H1 (cell line): ENCODE measurements at regions not wholly inside any gene's neighbourhood (a gene's known extent, or its start where the extent isn't known, plus 50 kb on each side); places are given as distances from the start of the nearest gene placed in this dataset.

Experiments used
- CTCF ChIA-PET: fragments of 300-600 bp; sonication (Branson Sonifier 250); formaldehyde crosslinking; loops from one replicate; lab custom pipeline; 2021; ENCODE audit not compliant: partially characterized antibody; lab: Charles Lee
- POLR2A ChIA-PET: fragments of 300-600 bp; sonication (Branson Sonifier 250); formaldehyde crosslinking; loops from one replicate; lab custom pipeline; 2021; ENCODE audit warnings: inconsistent platforms; ENCODE audit not compliant: partially characterized antibody; lab: Charles Lee
- DNase-seq, 2 experiments: peaks; one replicate each; pipeline versions ENCODE4 v3.0.0 to v3.0.0-alpha.2; 2010 to 2022; ENCODE audit warnings: low spot score in 2 of 2, low read depth in 1 of 2, mixed read lengths in 1 of 2
- FAIRE-seq: peaks from 2 replicates; lab custom pipeline; 2011; peaks lifted over from hg19 to GRCh38; lab: Jason Lieb, UNC
- H2AFZ ChIP-seq: 2 replicates; pipeline ENCODE4 v1.8.1; 2012; ENCODE audit warnings: low read length, inconsistent platforms
- H2AK5ac ChIP-seq: 2 replicates; pipeline ENCODE4 v1.6.1; 2013; ENCODE audit warnings: low read depth, low read length
- H2BK120ac ChIP-seq: replicated peaks from 2 replicates; pipeline ENCODE3; 2013; ENCODE audit warnings: low read depth, low read length, inconsistent platforms
- H2BK12ac ChIP-seq: 2 replicates; pipeline ENCODE4 v1.6.1; 2013; ENCODE audit warnings: low read depth, low read length
- H2BK15ac ChIP-seq: 2 replicates; pipeline ENCODE4 v1.6.1; 2013; ENCODE audit warnings: low read length
- H2BK20ac ChIP-seq: 2 replicates; pipeline ENCODE4 v1.6.1; 2013; ENCODE audit warnings: low read length
- H2BK5ac ChIP-seq: 2 replicates; pipeline ENCODE4 v1.6.1; 2013; ENCODE audit warnings: low read depth, low read length
- H3K14ac ChIP-seq: 2 replicates; pipeline ENCODE4 v1.6.1; 2013; ENCODE audit warnings: inconsistent platforms; ENCODE audit not compliant: insufficient read length
- H3K18ac ChIP-seq: 2 replicates; pipeline ENCODE4 v1.6.1; 2013; ENCODE audit warnings: low read length; ENCODE audit errors: extremely low read depth
- H3K23ac ChIP-seq: 2 replicates; pipeline ENCODE4 v1.6.1; 2013; ENCODE audit warnings: inconsistent platforms; ENCODE audit not compliant: insufficient read length
- H3K23me2 ChIP-seq: 2 replicates; pipeline ENCODE4 v1.6.1; 2013; ENCODE audit warnings: low read depth, low read length
- H3K27ac ChIP-seq: 2 replicates; pipeline ENCODE4 v1.6.1; 2011; ENCODE audit warnings: low read depth, low read length, inconsistent platforms
- H3K27me3 ChIP-seq, 4 experiments: replicated peaks in 1 of 4; 1 replicate in 1 of 4; 2 replicates in 3 of 4; pipeline versions ENCODE4 v1.6.1 to v1.8.1; 2011 to 2013; ENCODE audit warnings: low read length in 3 of 4, mild to moderate bottlenecking in 3 of 4, inconsistent platforms in 2 of 4, mixed read lengths in 2 of 4, moderate library complexity in 1 of 4; ENCODE audit not compliant: control insufficient read depth in 3 of 4, insufficient read depth in 3 of 4; ENCODE audit errors: extremely low read depth in 1 of 4
- H3K36me3 ChIP-seq, 4 experiments: 2 replicates each; pipeline versions ENCODE4 v1.6.1 to v1.8.1; 2011 to 2013; ENCODE audit warnings: mild to moderate bottlenecking in 4 of 4, low read length in 3 of 4, moderate library complexity in 2 of 4, control low read depth in 1 of 4, inconsistent platforms in 1 of 4; ENCODE audit not compliant: insufficient read depth in 4 of 4, control insufficient read depth in 2 of 4
- H3K4ac ChIP-seq: replicated peaks from 2 replicates; pipeline ENCODE3; 2013; ENCODE audit warnings: low read length, low read depth, mixed read lengths, inconsistent platforms; ENCODE audit not compliant: insufficient read length
- H3K4me1 ChIP-seq, 4 experiments: replicated peaks in 1 of 4; 1 replicate in 1 of 4; 2 replicates in 3 of 4; pipeline versions ENCODE4 v1.6.1 to v1.8.1; 2011 to 2013; ENCODE audit warnings: low read length in 3 of 4, inconsistent platforms in 2 of 4, mixed read lengths in 1 of 4; ENCODE audit not compliant: insufficient read depth in 4 of 4, control insufficient read depth in 3 of 4
- H3K4me2 ChIP-seq, 2 experiments: 2 replicates each; pipeline versions ENCODE4 v1.6.1 to v1.8.1; 2011 to 2013; ENCODE audit warnings: low read depth in 2 of 2, low read length in 2 of 2, control low read depth in 1 of 2, inconsistent platforms in 1 of 2, mild to moderate bottlenecking in 1 of 2; ENCODE audit not compliant: insufficient read depth in 1 of 2
- H3K4me3 ChIP-seq, 4 experiments: fragments of 200-600, 300-600 bp in 1 of 4; sonication (generic), shearing (Covaris generic), sonication (Bioruptor Twin) in 1 of 4; 2 replicates each; pipeline versions ENCODE4 v1.5.1 to v1.8.1; 2011 to 2016; ENCODE audit warnings: low read length in 4 of 4, low read depth in 3 of 4, control low read depth in 2 of 4, inconsistent platforms in 2 of 4, mild to moderate bottlenecking in 2 of 4, mixed read lengths in 1 of 4, moderate library complexity in 1 of 4; ENCODE audit not compliant: insufficient read depth in 2 of 4; ENCODE audit errors: extremely low read depth in 1 of 4
- H3K56ac ChIP-seq: replicated peaks from 2 replicates; pipeline ENCODE3; 2013; ENCODE audit warnings: low read depth, mild to moderate bottlenecking, mixed read lengths, low read length, inconsistent platforms; ENCODE audit not compliant: insufficient read length
- H3K79me1 ChIP-seq: 2 replicates; pipeline ENCODE4 v1.6.1; 2013; ENCODE audit warnings: low read depth, low read length, control low read depth
- H3K79me2 ChIP-seq, 2 experiments: 2 replicates each; pipeline versions ENCODE4 v1.6.1 to v1.8.1; 2012 to 2013; ENCODE audit warnings: low read length in 2 of 2, mild to moderate bottlenecking in 2 of 2, inconsistent platforms in 1 of 2; ENCODE audit not compliant: insufficient read depth in 2 of 2, control insufficient read depth in 1 of 2
- H3K9ac ChIP-seq, 4 experiments: replicated peaks in 1 of 4; 1 replicate in 1 of 4; 2 replicates in 3 of 4; pipeline versions ENCODE4 v1.6.1 to v1.8.1; 2011 to 2013; ENCODE audit warnings: low read depth in 3 of 4, low read length in 3 of 4, control low read depth in 2 of 4, mild to moderate bottlenecking in 2 of 4, moderate library complexity in 2 of 4, inconsistent platforms in 1 of 4; ENCODE audit errors: extremely low read depth in 1 of 4
- H3K9me3 ChIP-seq, 2 experiments: 2 replicates each; pipeline versions ENCODE4 v1.6.1 to v1.8.1; 2012 to 2013; ENCODE audit warnings: mild to moderate bottlenecking in 2 of 2, moderate library complexity in 2 of 2, control low read depth in 1 of 2, inconsistent platforms in 1 of 2, low read depth in 1 of 2, low read length in 1 of 2, mixed read lengths in 1 of 2; ENCODE audit not compliant: insufficient read depth in 2 of 2
- H4K20me1 ChIP-seq, 2 experiments: replicated peaks in 1 of 2; 2 replicates each; pipeline versions ENCODE3 to v1.8.1; 2011 to 2013; ENCODE audit warnings: inconsistent platforms in 2 of 2, low read length in 2 of 2, mild to moderate bottlenecking in 1 of 2; ENCODE audit not compliant: insufficient read depth in 2 of 2, control insufficient read depth in 1 of 2
- H4K5ac ChIP-seq: 2 replicates; pipeline ENCODE4 v1.6.1; 2013; ENCODE audit warnings: low read length, low read depth, mixed read lengths, inconsistent platforms; ENCODE audit not compliant: insufficient read length
- H4K8ac ChIP-seq: 2 replicates; pipeline ENCODE4 v1.8.0; 2013; ENCODE audit warnings: mild to moderate bottlenecking, moderate library complexity, low read length, inconsistent platforms; ENCODE audit not compliant: insufficient read depth; ENCODE audit errors: extremely low read depth
- H4K91ac ChIP-seq: replicated peaks from 2 replicates; pipeline ENCODE3; 2013; ENCODE audit warnings: low read length, mixed read lengths, inconsistent platforms; ENCODE audit not compliant: insufficient read length
- CBX8 ChIP-seq: fragments of 300-800, 300-1000 bp; sonication (generic); IDR thresholded peaks from 2 replicates; pipeline ENCODE4 v1.7.1; 2016; ENCODE audit warnings: low read depth, low read length, borderline replicate concordance
- HDAC2 ChIP-seq, 2 experiments: fragments of 300-600 bp in 1 of 2; sonication (generic) in 1 of 2; IDR thresholded peaks; 2 replicates each; pipeline ENCODE4 v1.6.1; 2011 to 2012; ENCODE audit warnings: low read depth in 2 of 2, low read length in 2 of 2, mild to moderate bottlenecking in 2 of 2, moderate library complexity in 2 of 2, borderline replicate concordance in 1 of 2, inconsistent platforms in 1 of 2
- JUND ChIP-seq: IDR thresholded peaks from 2 replicates; pipeline ENCODE4 v1.6.1; 2011; ENCODE audit warnings: mild to moderate bottlenecking, improper control_type of control experiment, low read length
- KDM5A ChIP-seq: fragments of 200-600 bp; IDR thresholded peaks from 2 replicates; pipeline ENCODE4 v1.7.1; 2012; ENCODE audit warnings: mild to moderate bottlenecking, low read length, inconsistent platforms, mixed read lengths
- MAFK ChIP-seq: IDR thresholded peaks from 2 replicates; pipeline ENCODE4 v1.6.1; 2012; ENCODE audit warnings: low read depth, mild to moderate bottlenecking, improper control_type of control experiment, low read length
- POLR2AphosphoS5 ChIP-seq: IDR thresholded peaks from 2 replicates; pipeline ENCODE4 v1.6.1; 2011; ENCODE audit warnings: low read depth, low read length
- POU5F1 ChIP-seq: IDR thresholded peaks from 2 replicates; pipeline ENCODE4 v1.6.1; 2011; ENCODE audit warnings: low read depth, mild to moderate bottlenecking, low read length, moderate library complexity
- RFX5 ChIP-seq: IDR thresholded peaks from 2 replicates; pipeline ENCODE4 v1.6.1; 2011; ENCODE audit warnings: low read depth, low read length, improper control_type of control experiment, borderline replicate concordance
- RXRA ChIP-seq: IDR thresholded peaks from 2 replicates; pipeline ENCODE4 v1.6.1; 2011; ENCODE audit warnings: low read depth, mild to moderate bottlenecking, low read length, moderate library complexity; ENCODE audit not compliant: insufficient read depth
- TBP ChIP-seq: IDR thresholded peaks from 2 replicates; pipeline ENCODE4 v1.6.1; 2011; ENCODE audit warnings: low read depth, low read length, improper control_type of control experiment
- ZNF274 ChIP-seq: IDR thresholded peaks from 2 replicates; pipeline ENCODE4 v1.7.0; 2012; ENCODE audit warnings: low read length, borderline replicate concordance; ENCODE audit errors: extremely low read depth
- WGBS, 2 experiments: shearing (Covaris generic) in 1 of 2; methylation state at CpG; one replicate each; pipeline versions ENCODE4 v1.1.6 to v1.1.7; 2013 to 2015; ENCODE audit warnings: low lambda C conversion rate in 2 of 2, mixed read lengths in 2 of 2, inconsistent platforms in 1 of 2, low coverage in 1 of 2, missing lambda C conversion rate in 1 of 2; ENCODE audit not compliant: insufficient replicate concordance in 2 of 2, insufficient coverage in 1 of 2, insufficient read length in 1 of 2; ENCODE audit errors: extremely low coverage in 1 of 2, missing lambda C conversion rate in 1 of 2; 5-methylcytosine and 5-hydroxymethylcytosine counted together

DNA sequence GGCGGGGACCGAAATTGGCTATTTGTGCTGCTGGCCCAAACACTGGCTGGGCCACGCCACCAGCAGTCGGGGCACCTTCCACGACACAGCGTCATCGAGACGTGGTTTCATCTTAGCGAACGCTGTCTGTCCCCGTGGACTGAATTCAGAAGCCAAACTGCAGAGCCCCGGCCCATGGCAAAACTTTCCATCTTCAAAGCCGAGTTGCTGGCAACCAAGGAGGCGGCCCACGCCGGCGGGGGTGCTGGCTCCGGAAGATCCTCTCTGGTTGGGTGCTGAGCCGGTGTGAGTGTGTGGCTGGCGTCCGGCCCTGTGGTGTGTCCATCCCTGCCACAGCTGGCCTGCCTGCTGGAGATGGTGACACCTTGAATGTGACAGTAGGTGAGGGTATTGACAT lies 96.6 kb upstream of the ADRA2C start:
- no peak overlapping the region for H3K23ac ChIP-seq
- ChIA-PET POLR2A (no interaction called here), CTCF (interaction anchor here (1.0 to 1.3 kb wide), 3 partner anchors 11 to 155 kb away, joined by 3 read pairs; no protein-coding TSS in a partner anchor)
- TF ChIP-seq MAFK = no peak
- no peak for TF ChIP-seq HDAC2 (IDR thresholded peaks at IDR 0.05; ENCODE audit: borderline replicate concordance in 1 of 2, low read depth in 2 of 2, low read length in 2 of 2)
- TF ChIP-seq JUND = no peak
- no peak for TF ChIP-seq ZNF274
- no peak for TF ChIP-seq RXRA
- TF ChIP-seq POLR2AphosphoS5 = no peak
- TF ChIP-seq RFX5 = no peak
- no peak for TF ChIP-seq KDM5A
- TF ChIP-seq POU5F1 = no peak
- no peak for TF ChIP-seq CBX8
- no peak for TF ChIP-seq TBP
- H3K79me2 ChIP-seq = no peaks in the 10 kb centered on the region
- H3K18ac ChIP-seq = no peak overlapping the region
- no peak overlapping the region for H3K4me3 ChIP-seq
- FAIRE-seq (no peak), DNase-seq (no peak)
- no peaks in the 10 kb centered on the region; a peak in 1 of 7 replicates for H3K4me1 ChIP-seq
- H3K36me3 ChIP-seq = no peaks in the 10 kb centered on the region
- H3K4me2 ChIP-seq = no peak overlapping the region
- no peak overlapping the region for H3K4ac ChIP-seq
- peaks cover 6% of the 10 kb centered on the region; the same call in 1 of the 2 replicates for H3K23me2 ChIP-seq
- H3K9ac ChIP-seq = no peak overlapping the region
- no peak overlapping the region for H2BK15ac ChIP-seq
- H2AK5ac ChIP-seq = no peak overlapping the region
- H3K27me3 ChIP-seq = no peaks in the 10 kb centered on the region; a peak in 2 of 7 replicates
- H3K27ac ChIP-seq = no peak overlapping the region
- H2BK20ac ChIP-seq = no peak overlapping the region
- H3K9me3 ChIP-seq = peaks cover 6% of the 10 kb centered on the region in 2 experiments; a peak in 2 of 4 replicates
- no peak overlapping the region for H4K5ac ChIP-seq
- no peak overlapping the region for H2BK120ac ChIP-seq
- no peak overlapping the region for H4K91ac ChIP-seq
- H2BK12ac ChIP-seq = no peak overlapping the region
- H2BK5ac ChIP-seq = no peak overlapping the region
- 88% methylated on average over 21 of the region's 21 CpGs; no CpG with 5 or more reads in 1 of the 2 experiments for WGBS, 2 experiments
- H3K79me1 ChIP-seq = no peaks in the 10 kb centered on the region
- H3K56ac ChIP-seq = no peak overlapping the region
- H3K14ac ChIP-seq = no peak overlapping the region
- H2AFZ ChIP-seq = no peak overlapping the region
- peak overlapping the region; percentile 40 for H4K8ac ChIP-seq
- peaks cover 0 to 1% of the 10 kb centered on the region in 2 experiments for H4K20me1 ChIP-seq
